Globus pallidus (tissue), 1 donor: ENCODE measurements at regions not wholly inside any gene's neighbourhood (a gene's known extent, or its start where the extent isn't known, plus 50 kb on each side); places are given as distances from the start of the nearest gene placed in this dataset.
"Not testable (repeated sequence)": the region's sequence is repeated elsewhere in the genome, so short reads cannot be mapped to it uniquely, and the experiment has no call there.

Source experiments
- DNase-seq: peaks from one replicate; pipeline ENCODE4 v3.0.0-alpha.2; 2015; ENCODE audit warnings: low spot score

DNA sequence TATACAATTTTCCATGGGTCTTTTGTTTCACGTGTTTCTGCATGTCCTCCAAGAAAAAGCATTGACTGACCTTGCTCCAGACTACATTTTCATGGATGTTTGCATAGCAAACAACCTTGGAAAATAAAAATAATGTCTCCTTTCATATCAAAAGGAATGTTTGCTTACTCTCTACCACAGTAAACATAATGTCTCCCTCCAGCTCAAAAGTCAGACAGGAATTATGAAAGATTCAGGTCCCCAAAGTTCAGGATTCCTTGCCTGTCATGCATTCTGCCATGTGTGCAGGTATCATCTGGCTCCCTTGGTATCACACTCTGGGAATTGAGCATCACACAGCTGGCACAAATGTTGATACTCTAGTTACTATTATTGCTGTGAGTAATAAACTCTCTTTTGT is 103.1 kb upstream of the ZC3H15 start:
- no peak for DNase-seq

- no peak for DNase-seq
Observed at GRCh38 chr2:186384226-186384625, 101.8 kb upstream of the ZC3H15 start.

DNA sequence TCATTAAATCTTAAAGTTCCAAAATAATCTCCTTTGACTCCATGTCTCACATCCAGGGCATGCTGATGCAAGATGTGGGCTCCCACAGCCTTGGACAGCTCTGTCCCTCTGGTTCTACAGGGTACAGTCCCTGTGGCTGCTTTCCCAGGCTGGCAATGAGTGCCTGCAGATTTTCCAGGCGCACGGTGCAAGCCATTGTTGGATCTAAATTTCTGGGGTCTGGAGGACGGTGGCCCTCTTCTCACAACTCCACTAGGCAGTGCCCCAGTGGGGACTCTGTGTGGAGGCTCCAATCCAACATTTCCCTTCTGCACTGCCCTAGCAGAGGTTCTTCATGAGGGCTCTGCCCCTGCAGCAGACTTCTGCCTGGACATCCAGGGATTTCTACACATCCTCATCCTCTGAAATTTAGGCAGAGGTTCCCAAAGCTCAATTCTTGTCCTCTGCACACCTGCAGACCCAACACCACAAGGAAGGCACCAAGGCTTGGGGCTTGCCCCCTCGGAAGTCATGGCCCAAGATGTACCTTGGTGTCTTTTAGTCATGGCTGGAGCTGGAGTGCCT is 100.3 kb upstream of the ZC3H15 start:
- not testable (repeated sequence) for DNase-seq

DNA sequence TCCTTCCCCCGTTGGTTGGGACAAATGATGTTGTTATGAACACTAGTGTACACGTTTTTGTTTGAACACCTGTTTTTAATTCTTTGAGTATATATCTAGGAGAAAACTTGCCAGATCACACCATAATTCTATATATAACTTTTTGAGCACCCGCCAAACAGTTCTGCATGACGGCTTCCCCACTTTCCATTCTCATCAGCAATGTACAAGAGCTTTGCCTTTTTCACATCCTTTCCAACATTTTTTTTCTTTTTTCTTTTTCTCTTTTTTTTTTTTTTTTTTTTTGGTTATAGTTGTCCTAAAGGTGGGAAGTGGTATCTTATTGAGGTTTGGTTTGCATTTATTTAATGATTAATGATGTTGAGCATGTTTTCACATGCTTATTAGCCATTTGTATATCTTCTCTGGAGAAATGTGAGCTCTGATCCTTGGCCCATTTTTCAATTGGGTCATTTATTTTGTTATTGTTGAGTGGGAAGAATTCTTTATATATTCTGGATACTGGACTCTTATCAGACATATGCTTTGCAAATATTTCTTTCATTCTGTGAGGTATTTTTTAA is 86.9 kb upstream of the ZC3H15 start:
- no peak for DNase-seq

- no peak for DNase-seq
Observed at GRCh38 chr2:186405842-186406241, 80.2 kb upstream of the ZC3H15 start.

DNA sequence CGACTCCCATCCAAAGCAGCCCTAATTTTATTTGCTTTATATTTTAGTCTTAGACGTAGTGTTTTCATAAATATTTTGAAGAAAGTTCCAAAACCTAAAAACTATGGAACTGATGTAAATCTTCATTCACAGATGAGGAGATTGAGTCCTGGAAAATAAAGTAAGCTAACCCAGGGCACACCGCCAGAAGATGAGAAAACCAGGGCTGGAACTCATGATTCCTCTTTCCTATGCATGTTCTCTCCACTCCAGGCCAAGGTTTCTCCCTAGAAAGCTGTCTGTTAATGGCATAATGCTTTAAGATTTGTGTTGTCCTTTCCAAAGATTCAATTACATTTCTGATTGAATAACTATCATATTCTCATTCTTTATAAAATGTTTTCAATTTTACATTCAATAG is 78.4 kb upstream of the ZC3H15 start:
- DNase-seq, result no peak

DNA sequence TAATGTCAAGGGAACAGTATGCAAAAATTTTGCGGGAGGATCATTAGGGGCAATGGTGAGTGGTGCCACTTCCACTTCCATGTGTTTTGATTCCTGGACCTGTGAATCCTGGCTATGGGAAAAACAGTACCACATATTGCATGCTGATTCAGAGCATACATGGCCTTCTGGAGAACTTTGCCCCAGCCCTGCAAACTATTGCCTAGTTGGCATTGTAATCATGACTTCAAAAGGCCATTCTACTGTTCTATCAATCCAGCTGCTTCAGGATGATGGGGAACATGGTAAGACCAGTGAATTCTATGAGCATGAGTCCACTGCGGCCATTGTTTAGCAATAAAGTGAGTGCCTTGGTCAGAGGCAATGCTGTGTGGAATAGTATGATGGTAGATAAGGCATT is 75.3 kb upstream of the ZC3H15 start:
- DNase-seq, result no peak

- peak; percentile 12 for DNase-seq
Observed at GRCh38 chr2:186422226-186422625, 63.8 kb upstream of the ZC3H15 start.

DNA sequence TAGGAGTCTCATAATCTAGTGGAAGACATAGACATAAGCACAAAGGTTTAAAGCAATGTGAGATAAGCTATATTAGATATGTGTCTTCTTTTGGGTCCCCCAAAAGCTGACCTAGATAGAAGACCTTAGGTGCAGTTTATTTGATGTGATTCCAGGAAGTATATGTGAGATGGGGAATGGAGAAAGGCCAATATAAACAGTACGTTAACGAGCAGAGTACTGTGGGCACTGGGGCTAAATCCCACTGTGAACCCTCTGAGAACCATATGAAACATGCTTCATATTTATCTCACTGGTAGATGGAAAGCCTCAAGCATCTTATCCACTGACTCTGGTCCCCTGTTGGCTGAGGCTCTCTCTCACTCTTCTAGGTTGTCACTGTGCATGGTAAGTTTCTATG is 62.6 kb upstream of the ZC3H15 start:
- no peak for DNase-seq

- DNase-seq, result no peak
Observed at GRCh38 chr2:186424265-186424664, 61.8 kb upstream of the ZC3H15 start.

- no peak for DNase-seq
Observed at GRCh38 chr2:186425576-186425975, 60.5 kb upstream of the ZC3H15 start.

- DNase-seq, result no peak
Observed at GRCh38 chr2:186426153-186427016, 59.7 kb upstream of the ZC3H15 start.

DNA sequence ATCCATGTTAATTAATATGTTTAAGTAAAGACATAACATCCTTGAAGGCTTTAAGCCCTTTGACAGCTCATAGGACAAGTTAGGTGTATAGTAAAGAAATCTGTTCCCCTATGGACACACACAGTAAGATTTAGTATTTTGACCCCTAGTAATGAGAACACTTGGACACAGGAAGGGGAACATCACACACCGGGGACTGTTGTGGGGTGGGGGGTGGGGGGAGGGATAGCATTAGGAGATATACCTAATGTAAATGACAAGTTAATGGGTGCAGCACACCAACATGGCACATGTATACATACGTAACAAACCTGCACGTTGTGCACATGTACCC is 59.1 kb upstream of the ZC3H15 start:
- not testable (repeated sequence) for DNase-seq

GRCh38 chr2:186427970-186428369 is 58.1 kb upstream of the ZC3H15 start:
- DNase-seq, result no peak

DNA sequence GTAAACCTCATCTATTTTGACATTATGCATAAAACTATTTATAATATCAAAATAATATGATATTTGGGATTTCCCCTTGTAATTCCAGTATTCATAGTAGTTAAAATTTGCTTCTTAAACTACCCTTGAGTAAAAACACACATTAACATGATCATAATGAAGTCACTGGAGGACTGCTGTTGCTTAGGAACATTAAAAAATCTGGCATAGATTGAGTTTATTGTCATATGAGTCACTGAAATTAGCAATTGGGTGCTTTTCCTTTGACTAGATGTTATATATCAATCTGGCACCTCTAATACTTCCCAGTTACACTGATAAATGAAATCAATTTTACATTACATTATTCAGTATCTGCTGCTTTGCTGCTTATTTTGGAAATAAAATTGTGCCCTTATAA is 57.0 kb upstream of the ZC3H15 start:
- no peak for DNase-seq

DNA sequence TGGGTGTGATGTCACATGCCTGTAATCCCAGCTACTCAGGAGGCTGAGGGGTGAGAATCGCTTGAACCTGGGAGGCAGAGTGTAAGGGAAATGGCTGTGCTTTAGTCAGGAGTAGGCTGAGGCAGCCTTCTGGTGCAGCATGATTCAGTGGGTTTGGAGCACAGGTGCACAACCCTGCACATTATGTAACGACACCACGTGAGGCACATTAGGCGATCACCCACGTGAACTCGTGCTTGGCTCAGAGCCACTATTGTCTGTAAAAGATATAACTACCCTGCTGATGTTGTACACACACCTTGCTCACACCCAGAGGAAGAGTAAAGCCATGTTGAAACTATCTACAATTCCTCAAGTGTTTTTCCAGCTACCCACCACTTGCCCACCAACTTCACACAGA is 54.8 kb upstream of the ZC3H15 start:
- no peak for DNase-seq

DNA sequence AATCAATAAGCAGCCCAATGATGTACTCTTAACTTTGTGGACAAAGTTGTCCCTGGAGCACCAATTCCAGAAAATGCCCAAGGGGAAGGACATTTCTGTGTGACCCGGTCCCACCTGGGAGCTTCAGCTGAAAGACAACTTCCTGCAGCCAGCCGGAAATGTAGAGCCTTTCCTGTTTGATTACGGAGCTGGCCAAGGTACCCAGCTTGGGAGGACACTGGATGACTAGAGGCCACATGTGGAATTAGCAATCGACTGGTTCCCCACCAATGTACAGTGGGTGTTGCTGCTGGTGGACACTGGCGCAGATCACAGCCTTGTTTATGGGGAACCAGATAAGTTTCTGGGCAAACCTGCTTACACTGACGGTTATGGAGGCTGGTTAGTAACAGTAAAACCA is 53.0 kb upstream of the ZC3H15 start:
- no peak for DNase-seq

DNA sequence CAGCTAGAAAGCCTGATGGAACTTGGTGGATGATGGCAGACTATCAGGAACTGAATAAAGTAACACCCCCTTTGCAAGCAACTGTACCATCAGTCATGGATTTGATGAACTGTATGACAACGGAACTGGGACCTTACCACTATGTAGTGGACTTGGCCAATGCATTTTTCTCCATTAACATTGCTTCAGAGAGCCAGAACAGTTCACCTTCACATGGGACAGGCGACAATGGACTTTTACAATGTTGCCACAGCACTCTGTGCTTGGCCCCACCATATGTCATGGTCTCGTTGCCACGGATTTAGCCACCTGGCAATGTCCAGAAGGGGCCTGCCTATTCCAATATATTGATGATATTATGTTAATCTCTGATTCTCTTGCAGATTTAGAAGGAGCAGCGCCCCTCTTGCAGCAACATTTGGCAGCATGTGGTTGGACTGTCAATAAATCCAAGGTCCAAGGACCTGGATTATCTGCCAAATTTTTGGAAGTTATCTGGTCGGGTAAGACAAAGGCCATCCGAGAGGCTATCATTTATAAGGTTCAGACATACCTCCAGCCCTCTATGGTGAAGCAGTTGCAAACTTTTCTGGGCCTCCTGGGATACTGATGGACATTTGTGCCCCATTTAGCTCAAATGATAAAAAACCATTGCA is 52.2 kb upstream of the ZC3H15 start:
- no peak for DNase-seq
